NK-92 treated with Interleukin-12 subunit alpha and Interleukin-12 subunit beta, amount 100 ng/mL, for 24 hours (cell line): ENCODE measurements at regions not wholly inside any gene's neighbourhood (a gene's known extent, or its start where the extent isn't known, plus 50 kb on each side); places are given as distances from the start of the nearest gene placed in this dataset.

ENCODE experiments used
- DNase-seq: peaks from one replicate; lab custom pipeline; 2025; lab: John Stamatoyannopoulos, UW

DNA sequence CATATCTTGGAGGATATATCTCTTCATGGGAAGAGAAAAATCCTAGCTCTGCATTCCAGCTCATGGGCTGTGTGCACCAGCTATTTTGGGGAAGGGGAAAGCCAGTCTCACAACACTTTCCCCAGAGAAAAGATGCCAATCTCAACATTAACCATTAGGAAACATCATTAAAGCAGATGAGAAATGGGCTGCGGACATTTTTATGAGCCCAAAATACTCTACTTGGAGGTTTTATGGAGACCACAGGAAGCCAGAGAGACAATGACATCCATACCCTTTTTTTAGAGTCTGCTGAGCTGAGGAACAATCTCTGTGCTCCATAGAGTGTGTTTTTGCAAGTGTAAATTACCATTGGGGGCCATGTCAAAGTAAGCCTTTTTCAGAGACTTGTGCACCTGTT is 213.7 kb downstream of the TRIB2 start:
- no peak for DNase-seq

DNA sequence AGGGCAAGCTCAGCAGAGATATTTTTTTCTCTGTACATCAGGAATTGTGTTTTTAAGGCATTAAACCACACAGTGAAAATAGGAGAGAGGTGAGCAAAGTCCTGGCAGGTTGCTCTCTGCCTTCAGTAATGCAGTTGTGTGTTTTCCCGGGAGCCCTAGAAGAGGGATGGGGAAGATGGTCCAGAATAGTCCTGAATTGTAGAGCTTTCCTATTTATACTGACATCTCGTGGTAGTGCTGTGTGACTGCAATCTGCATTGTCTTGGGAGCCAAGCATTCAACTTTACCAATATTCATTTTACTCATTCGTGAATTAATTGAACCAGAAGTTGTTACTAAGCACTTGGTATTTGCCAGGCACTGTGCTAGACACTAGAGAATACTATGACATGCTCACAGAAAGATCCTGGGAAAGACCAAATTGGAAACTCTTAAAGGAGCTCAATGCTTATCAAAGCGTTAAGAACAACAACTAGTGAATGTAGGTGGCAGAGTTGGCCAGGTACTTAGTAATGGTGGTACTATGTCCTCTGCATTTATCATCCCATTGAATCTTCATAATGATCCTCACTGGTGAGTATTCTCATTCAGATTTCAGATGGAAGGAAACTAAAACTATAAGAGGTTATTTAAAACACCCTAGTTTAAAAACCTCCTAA is 214.6 kb downstream of the TRIB2 start:
- no peak for DNase-seq

DNA sequence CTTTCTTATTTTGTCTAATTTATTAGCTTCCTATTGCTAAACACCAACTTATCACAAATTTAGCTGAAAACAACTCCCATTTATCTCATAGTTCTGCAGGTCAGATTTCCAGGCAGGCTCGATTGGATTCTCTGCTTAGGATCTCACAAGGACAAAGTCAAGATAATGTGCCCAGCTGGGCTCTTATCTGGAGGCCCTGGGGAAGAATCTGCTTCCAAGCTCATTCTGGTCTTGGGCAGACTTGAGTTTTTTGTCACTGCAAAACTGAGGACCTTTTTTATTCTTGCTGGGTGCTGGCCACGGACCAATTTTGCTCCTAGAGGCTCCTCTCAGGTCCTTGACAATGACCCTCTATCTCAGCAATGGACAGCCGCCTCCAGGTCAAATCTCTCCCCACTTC is 215.5 kb downstream of the TRIB2 start:
- DNase-seq: no peak

DNA sequence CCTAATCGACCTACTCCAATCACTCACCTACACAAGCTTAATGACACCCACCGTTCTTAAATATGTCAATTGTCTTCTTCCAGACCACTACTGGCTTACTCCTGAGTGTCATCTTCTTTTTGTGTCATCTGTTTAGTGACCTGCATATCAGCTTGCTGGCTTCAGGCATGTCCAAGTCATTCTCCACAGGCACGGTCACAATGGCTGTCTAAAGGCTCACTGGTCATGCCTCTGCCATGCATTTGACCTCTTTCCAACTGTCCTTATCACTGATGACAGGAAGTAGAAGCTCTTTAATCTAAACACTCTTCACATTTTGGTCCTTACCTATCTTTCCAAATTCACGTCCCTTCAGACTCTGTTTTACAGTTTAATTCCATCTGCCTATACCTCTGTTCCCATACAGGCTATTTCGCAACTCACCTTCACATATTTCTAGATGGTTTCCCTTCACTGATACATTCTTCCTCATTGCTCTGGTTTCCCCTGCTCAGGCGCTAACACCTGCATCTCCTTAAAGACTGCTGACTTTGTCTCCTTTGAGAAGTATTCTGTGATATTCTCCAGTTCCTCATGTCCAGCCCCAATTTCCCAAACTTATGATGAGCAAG is 217.5 kb downstream of the TRIB2 start:
- DNase-seq: no peak

DNA sequence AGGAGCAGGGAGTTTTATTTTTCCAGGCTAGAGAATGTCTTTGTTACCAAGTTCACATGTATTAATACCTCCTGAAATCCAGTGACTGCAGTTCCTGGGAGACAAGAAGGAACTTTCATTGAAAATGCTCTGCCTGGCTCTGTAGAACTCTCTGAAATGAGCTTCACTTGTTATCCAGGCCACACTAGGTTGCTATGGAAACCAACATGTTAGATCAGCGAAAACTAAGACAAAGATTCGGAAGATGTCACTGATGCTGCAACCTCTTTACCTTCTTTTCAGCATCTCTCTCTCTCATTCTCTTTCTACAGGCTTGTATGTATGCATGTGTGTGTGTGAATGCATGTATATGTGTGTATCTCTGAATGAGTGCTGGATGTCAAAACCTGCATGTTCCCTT is 218.5 kb downstream of the TRIB2 start:
- no peak for DNase-seq

DNA sequence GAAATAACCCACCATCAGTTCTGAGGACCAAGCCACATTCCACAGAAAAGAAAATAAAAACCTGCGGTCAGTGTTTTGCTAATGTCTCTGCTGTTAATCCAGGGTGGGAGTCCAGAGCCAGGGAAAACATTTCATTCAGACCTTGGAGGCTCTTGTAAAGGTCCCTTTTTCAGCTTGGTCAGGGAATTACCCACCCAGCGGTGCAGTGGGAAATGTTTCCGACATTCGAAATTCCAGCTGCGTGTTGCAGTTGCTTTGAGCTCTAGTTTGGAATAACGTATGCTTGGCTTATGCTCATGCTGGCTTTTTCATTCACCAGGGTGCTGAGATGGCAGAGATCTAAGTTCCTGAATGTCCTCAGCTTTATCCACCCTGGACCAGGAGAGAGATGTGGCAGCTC is 219.1 kb downstream of the TRIB2 start:
- DNase-seq: no peak

DNA sequence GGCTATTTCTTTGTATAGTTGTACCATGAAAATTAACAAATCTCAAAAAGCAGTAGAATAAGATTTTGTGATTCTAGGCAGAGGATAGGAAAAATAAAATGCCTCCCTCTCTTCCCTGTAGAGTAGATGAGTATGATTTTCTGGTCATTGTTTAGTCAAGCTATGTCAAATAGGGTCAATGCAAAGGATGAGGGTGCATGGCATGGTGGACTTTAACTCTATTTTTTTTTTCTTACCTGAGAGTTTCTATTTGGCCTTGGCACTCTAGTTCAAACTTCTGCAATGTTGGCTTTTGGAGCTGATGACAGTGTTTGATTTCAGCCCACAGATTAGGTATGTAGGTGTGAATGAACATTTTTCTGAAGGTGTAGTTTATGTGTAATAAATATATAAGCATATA is 224.5 kb downstream of the TRIB2 start:
- no peak for DNase-seq

DNA sequence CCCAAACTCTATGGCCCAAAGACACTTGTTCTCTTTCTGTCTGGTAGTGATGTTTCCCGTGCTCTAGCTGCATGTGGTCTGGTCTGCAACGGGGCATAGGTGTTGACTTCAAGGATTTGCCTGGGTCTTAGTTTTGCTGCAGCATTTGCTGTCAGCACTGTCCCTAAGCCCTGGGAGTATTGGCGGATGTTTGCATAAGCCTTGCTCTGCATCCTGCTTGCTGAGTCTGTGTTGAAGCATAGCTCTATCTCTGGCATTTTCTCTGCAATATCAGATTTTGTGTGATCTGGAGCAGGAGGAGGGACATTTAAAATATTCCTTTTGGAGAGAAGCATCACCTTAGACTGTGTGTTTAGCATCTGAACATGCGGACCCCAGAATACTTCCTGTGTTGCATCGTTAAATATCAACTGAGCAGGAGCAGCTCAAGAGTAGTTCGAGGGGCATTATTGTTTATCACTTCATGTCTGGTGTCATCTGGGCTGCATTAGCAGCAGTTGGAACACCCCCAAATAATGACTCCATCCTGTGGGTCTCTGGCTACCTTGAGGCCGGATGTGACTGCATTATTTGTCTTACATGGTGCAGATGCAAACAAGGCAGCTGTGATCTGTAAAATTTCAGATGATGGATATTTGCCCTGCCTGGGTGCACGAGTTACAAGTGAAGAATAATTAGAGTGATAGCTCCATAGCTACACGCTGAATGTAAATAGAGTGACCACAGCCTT is 231.7 kb downstream of the TRIB2 start:
- peak; percentile 8 for DNase-seq

DNA sequence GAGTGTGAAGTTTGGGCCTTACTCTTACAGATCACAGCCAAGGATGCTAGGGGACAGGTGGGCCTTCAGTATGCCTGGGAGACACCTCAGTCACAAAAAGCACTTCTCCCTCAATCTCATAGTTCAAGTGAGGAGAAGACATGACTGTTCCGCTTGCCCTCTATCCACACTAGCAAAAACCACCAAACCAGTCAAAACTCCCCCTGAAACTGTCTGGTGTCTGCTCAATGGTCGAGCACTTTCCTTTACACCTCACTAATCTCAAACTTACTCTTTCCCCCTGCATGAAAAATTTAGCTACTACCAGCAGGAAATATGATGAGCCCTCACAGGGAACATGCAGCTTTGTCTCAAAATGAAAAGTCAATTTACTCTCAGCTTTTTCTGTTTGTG is 232.2 kb downstream of the TRIB2 start:
- no peak for DNase-seq

DNA sequence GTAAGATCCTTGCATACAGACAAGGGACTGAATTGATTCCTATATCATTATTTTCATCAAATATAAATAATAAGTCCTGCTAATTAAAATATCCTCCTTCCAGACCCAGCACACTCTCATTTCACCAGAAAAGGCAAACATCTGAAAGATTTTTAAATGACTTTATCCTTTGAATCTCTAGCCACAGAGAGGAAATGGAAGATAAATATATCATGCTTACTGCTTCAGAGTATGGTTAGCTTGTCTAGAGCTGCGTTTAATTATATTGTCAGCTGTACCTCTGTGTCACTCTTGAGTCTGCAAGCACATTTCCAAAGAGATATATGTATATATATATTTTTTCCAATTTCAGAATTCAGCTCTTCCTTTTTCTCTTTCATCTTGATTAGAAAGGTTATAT is 232.7 kb downstream of the TRIB2 start:
- DNase-seq: no peak

DNA sequence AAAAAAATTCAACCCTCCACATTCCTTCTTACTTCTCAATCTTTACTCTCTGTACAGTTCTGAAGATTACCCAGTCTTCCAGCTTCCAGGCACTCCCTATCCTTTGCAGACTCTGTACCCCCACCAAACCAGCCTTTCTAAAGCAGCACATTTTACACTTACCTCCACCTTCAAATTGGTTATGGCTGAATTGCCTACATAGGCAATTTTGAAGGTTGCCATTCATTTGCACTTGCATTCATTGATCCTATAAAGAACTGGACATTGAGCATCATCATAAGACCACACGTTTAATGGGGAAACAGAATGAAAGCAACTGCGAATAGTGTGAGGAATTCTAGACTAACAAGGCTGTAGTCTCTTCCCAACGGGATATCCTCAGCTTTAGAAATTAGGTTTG is 233.4 kb downstream of the TRIB2 start:
- no peak for DNase-seq

DNA sequence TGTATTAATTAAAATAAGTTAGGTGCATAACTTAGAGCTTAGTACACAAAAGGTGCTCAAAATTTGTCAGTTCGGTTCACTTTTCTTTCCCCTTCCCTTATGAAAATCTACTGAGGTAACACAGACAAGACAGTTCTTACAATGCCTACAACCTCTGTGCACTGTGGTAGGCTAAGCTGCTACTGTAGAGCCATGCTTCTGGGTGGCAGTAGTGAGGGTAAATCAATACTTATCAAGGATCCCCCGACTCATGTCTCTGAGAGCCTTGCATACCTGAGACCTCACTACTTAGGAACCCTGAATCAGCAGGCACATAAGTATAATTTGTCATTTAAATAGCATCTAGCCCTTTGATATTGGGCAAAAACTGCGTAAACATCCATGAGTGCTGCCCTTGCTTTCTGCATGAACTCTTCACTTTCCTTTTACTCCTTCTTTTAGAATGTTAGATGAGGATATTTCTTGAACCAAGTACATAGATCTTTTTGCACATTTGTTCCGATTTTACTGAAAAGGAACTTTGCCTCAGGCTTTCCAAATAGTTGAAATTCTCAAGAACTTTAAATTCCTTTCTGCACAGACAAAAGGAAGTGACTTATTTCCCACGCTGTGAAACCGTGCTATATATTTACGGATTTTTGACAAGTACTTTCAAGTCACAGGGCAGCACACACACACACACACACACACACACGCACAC is 234.4 kb downstream of the TRIB2 start:
- DNase-seq: no peak

DNA sequence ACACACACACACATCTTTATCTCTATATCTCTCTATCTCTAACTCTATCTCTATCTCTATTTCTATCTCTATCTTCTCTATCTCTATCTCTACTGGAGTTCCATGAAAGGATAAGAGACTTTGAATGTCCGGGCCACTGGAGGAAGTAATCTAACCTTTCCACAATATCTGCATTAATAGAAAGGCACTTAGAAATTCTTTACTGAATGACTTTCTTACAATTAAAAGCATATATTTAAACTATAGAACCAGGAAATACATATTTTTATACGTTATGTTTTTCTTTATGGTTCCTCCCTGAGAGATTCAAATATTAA is 234.9 kb downstream of the TRIB2 start:
- DNase-seq: no peak

DNA sequence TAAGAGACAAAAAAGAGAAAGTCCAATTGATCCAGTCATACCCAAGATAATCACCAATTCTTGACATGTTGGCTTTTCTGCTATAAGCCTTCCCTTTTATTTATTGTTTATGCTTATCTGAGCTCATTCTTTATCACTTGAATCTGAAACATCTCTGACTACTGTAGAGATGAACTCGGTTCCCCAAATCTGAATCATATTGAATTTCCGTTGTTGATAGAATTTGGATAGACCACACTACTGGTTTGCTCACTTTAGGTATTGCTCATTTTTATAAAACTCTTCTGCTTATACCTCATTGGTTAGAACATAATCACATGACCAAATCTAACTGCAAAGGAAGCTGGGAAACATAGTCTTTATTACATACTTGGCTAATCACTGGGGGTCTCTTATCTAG is 236.9 kb downstream of the TRIB2 start:
- no peak for DNase-seq

DNA sequence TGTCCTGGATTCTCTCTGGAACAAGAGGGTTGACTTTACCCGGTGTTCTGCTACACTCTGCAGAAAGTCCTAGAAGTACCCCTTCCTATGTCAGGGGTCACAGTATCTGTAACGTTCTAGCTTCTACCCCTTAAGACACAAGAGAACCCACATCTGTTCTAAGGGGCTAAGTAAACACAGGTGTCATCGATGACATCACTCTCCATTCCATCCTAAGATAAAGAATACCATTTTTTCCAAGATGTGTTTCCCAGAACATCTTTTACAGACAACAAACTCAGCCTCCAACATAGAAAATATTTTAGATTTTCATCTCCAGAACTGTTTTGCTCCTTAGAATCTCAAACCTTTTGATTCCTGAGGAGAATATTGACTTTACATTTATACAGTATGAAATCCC is 239.1 kb downstream of the TRIB2 start:
- DNase-seq: no peak

DNA sequence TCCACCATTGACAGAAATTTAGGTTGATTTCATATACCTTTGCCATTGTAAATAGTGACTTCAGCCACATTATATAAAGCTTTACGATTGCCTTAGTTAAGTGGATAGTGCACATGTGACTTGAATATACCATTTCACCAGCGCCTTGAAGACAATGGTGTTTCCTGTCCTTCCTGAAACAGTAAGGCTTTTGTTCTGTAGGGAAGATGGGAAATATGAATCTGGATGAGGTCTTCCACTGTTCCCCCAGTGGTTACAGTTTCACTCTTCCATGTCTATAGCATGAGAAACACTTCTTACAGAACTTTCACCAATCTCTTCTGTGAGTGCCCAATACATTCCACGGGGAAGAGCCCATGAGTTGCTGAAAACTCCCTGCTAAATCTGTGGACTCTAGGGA is 240.5 kb downstream of the TRIB2 start:
- DNase-seq: no peak

DNA sequence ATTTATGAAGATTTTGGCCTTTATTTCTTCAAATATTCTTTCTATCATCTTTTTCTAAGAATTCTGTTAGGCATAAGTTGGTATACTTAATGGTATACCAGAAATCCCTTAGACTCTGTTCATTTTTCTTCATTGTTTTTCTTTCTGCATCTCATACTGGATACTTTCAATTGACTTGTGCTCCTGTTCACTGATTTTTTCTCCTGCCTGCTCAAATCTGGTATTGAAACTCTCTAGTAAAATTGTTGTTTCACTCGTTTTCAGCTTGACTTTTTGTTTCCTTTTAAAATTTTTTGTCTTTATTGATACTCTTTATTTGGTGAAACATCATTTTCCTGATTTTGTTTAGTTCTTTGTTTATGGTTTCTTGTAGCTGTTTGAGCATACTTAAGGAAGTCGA is 243.2 kb downstream of the TRIB2 start:
- DNase-seq: no peak

DNA sequence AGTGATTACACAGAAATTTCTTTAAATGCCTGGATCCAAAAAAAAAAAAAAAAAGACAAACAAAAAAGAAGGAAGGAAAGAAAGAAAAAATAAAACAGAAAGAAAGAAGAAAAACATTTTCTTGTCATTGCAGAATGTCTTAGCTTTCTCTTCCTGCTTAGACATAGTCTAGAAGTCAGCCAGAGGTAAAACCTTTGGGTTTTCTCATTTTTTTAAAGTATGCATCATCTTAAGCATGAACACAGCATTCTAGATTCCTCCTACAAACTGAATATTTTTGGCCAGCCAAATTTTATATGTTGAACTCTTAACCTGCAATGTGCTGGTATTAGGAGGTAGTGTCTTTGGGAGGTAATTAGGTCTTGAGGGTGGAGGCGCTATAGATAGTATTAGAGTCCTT is 243.9 kb downstream of the TRIB2 start:
- DNase-seq: no peak

DNA sequence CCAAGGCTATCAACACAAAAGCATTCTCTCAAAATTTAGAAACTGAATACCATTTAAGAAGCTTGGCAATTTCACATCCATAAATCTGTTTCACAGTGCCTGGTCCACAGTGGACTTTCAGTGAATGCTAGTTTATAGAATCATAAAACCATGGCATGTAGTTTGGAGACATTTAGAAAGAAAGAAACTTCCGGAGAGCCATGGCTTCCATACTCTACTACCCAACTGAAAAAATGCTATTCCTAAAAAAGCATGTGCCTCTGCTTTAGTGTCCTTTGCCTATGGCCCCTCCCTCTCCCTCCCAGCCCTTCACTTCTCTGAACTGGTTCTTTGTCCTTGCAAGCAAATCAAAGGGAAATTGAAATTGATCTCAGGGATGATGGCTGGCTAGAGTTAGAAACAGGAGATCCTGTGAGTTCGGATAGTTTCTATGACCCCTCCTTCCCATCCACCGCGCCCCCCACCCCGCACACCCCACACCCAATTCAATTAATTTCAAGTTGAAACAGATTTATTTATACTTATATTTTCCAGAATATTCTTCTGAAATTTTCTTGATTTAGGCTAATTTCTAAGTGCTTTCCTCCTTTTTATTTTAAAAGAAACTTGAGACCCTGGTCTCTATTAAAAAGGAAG is 248.3 kb downstream of the TRIB2 start:
- DNase-seq: no peak

DNA sequence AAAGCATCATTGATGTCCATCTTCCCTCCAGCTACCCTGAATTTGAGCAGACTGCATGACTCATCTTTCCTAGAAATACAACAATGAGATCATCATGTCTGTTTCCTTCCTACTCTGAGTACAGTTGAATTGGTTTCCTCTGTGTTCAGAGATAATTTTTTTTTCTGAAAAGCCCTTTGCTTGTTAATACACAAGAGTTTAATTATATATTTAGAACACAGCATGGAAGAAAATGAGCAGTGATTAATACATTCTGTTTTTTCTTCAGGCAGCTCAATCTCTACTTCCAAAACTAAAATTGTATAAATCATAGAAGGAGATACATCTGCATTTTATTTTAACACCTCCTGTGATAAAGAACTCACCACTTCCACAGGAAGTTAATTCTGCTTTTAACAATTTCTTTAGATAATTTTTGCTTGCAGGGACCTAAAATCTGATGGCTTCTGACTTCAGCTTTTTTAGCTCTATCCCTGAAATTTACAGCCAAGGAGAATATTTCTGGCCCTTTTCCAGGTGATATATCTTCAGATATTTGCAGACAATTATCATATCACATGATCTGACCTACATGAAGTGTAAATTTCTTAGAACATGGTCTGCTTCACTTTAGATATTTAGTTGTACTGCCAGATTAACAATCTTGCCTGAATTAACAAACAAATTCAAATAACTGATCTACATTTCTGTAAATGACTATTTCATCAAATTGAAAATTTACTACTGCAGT is 249.0 kb downstream of the TRIB2 start:
- DNase-seq: no peak

DNA sequence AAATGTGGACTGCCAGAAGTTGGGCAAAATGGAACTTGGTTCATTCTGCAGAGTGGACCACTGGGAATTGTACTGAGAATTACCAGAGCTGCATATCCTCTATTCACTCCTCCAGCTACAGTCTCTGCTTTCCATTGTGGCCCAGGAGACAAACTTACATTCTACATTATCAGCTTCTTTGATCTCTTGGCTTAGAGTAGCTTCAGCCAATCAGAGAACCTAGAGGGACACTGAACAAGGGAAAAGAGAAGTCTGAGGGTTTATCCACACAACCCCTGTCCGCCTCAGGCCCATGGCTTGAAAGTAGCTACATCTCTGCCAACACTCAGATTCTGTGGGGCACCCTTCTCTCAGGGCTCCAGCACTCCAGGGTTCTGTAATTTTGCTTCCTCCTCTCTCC is 251.1 kb downstream of the TRIB2 start:
- no peak for DNase-seq

DNA sequence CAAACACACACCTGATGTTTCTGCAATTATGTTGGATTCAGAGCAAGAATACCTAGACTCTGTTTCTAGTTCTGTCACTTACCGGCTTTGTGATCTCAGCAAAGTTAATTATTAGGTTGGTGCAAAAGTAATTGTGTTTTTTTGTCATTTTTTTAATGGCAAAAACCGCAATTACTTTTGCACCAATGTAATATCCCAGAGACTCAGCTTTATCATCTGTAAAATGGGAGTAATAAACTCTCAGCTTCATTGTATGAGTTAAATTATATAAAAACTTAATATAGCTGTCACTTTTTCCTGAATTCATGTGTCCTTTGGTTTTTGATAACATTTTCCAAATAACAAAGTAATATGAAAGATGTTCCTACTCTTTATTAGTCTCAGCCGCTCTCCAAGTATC is 251.7 kb downstream of the TRIB2 start:
- no peak for DNase-seq
